ENCODE measurements at regions not wholly inside any gene's neighbourhood (a gene's known extent, or its start where the extent isn't known, plus 50 kb on each side); places are given as distances from the start of the nearest gene placed in this dataset.

GRCh38 chr7:112708236-112708635 is 82.0 kb downstream of the TMEM168 start:
- no peaks in the 10 kb centered on the region for H3K36me3 ChIP-seq (ENCODE audit: control insufficient read depth, insufficient read depth, low read length)
- ATAC-seq (no peak), DNase-seq (ENCODE audit: low read depth, low spot score) (no peak)
- in situ Hi-C loops (cut with HindIII; ENCODE audit: low pct_unique_long_range_greater_than_20kb, low sequenced_read_pairs) = no loop called here
- no peak overlapping the region for H3K27ac ChIP-seq (ENCODE audit: low read length)
- TF ChIP-seq SIN3A (IDR thresholded peaks at IDR 0.05; ENCODE audit: borderline replicate concordance, insufficient read depth, low read depth, low read length) (no peak), CTCF (IDR thresholded peaks at IDR 0.05) (0 out of 2 replicates have a peak, but pooled peaks have one; percentile 6)
- no peaks in the 10 kb centered on the region for H3K9me3 ChIP-seq (ENCODE audit: control insufficient read depth, insufficient read depth, low read depth, low read length)
- no TSS peak for BruUV-seq (replicated peaks)
- ChIA-PET POLR2A (no interaction called here), CTCF (no interaction called here)
- no peak overlapping the region for H3K4me3 ChIP-seq (ENCODE audit: low read depth in 2 of 2, low read length in 2 of 2)
- no peaks in the 10 kb centered on the region for H3K27me3 ChIP-seq (ENCODE audit: control insufficient read depth, insufficient read depth, low read length)
- intact Hi-C loops (cut with micrococcal nuclease; ENCODE audit: unreplicated experiment) = no loop called here
- H3K4me1 ChIP-seq (ENCODE audit: control insufficient read depth, insufficient read depth, low read length) = no peaks in the 10 kb centered on the region

Data from Panc1 (cell line).